HG03064 (cell line): ENCODE measurements at regions not wholly inside any gene's neighbourhood (a gene's known extent, or its start where the extent isn't known, plus 50 kb on each side); places are given as distances from the start of the nearest gene placed in this dataset.
"Not testable (repeated sequence)": the region's sequence is repeated elsewhere in the genome, so short reads cannot be mapped to it uniquely, and the experiment has no call there.

Source experiments
- ATAC-seq: cut with Tn5 transposase; IDR thresholded peaks from one replicate; pipeline ENCODE4 v1.9.1; 2021; ENCODE audit warnings: low read depth; ENCODE audit not compliant: unreplicated experiment

DNA sequence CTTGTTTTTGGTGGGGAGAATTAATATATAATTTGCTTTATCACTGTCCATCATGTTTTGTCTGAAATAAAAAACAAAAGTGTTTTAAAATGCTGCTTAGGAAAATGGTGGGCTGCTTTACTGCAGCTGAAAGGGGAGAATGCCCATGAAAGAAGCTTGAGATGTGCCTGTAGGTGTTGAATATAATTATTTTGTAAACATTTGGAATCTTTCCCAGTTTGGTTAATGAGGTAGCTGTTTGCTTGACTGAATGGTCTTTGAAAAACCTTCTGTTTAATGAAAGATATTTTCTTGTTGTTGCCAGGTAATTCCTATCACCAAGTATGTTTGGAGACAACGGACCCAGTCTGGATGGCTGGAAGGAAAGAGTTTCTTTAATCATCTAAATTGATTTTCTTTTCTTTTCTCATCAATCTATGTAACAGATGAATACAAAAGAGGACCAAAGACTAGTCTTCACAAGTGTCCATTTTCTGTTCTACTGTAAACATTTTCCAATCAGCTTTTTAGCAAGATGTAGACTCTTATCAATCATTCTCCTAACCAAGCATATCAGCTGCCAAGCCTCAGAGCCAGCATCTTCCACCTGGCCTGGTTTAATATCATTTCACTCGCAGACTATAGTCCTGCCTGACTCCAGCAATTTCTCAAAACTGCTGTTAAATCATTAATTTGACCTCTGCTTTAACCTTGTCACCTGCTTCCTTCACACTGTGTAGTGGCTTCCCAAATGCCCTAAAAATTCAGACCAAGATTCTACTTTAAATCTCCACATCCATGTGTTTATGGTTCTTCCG, 441.2 kb upstream of the CHD1 start:
- no peak for ATAC-seq

DNA sequence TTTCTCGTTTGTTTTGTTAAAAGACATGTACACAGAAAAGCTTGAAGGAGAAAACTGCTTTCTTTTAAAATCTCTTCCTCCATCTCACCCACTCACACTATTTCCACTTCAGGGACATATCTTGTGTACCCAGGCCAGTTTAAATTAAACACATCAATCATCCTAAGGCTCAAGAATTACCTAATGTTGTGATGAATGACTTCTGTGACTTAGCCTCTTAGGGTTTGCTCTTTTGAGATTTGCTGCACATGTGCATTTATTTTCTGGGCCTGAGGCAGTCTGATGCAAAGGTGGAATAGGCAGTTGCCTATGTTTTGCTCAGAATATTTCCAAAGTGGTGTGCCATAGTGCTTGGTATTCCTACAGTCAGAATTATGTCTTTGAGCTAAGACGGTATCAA, 439.9 kb upstream of the CHD1 start:
- ATAC-seq: no peak

GRCh38 chr5:99355881-99356280, 427.1 kb upstream of the CHD1 start:
- ATAC-seq: no peak

GRCh38 chr5:99349787-99350186, 421.0 kb upstream of the CHD1 start:
- ATAC-seq: no peak

GRCh38 chr5:99348597-99348996, 419.8 kb upstream of the CHD1 start:
- ATAC-seq: no peak

DNA sequence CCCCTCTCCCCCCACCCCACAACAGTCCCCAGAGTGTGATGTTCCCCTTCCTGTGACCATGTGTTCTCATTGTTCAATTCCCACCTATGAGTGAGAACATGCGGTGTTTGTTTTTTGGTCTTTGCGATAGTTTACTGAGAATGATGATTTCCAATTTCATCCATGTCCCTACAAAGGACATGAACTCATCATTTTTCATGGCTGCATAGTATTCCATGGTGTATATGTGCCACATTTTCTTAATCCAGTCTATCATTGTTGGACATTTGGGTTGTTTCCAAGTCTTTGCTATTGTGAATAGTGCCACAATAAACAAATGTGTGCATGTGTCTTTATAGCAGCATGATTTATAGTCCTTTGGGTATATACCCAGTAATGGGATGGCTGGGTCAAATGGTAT, 411.0 kb upstream of the CHD1 start:
- not testable (repeated sequence) for ATAC-seq

DNA sequence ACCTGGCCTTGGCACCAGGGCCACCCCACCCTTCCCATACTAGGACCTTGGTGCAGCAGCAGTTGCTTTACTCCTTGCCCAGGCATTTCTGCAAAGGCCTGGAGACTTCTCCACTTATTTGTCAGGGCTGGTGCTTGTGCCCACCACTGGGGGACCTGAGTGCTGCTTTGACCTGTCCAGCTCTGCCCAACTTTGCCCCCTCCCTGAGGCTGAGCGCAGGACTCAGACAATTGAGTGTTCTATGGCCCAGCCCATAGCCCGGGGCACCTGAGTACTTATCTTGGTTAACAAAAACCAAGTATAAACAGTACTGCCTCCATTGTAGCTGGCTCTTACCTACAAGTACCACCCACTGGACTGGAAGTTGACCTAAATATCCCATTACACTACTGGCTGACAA, 406.1 kb upstream of the CHD1 start:
- no peak for ATAC-seq

DNA sequence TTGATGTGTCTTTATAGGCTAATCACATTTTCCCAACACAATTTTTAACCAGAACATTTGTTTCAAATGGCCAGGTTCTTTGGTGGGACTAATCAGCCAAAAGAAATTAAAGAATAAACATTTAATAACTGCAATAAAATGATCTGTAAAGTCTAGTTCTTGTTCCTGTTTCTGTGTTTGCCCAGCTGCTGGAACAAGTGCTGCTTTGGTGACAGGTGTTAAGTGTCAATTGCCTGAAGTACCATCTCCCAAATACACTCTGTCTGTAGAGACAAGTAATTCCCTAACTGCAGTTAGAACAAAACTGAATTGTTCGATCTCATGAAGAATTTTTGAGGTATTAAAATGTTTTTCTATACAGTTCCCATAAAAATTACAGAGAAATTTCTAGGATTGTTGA, 402.3 kb upstream of the CHD1 start:
- no peak for ATAC-seq

GRCh38 chr5:99320436-99320835, 391.6 kb upstream of the CHD1 start:
- no peak for ATAC-seq

- ATAC-seq: no peak
Measured at GRCh38 chr5:99317136-99317535, 388.3 kb upstream of the CHD1 start.

- no peak for ATAC-seq
Measured at GRCh38 chr5:99316484-99316883, 387.7 kb upstream of the CHD1 start.

DNA sequence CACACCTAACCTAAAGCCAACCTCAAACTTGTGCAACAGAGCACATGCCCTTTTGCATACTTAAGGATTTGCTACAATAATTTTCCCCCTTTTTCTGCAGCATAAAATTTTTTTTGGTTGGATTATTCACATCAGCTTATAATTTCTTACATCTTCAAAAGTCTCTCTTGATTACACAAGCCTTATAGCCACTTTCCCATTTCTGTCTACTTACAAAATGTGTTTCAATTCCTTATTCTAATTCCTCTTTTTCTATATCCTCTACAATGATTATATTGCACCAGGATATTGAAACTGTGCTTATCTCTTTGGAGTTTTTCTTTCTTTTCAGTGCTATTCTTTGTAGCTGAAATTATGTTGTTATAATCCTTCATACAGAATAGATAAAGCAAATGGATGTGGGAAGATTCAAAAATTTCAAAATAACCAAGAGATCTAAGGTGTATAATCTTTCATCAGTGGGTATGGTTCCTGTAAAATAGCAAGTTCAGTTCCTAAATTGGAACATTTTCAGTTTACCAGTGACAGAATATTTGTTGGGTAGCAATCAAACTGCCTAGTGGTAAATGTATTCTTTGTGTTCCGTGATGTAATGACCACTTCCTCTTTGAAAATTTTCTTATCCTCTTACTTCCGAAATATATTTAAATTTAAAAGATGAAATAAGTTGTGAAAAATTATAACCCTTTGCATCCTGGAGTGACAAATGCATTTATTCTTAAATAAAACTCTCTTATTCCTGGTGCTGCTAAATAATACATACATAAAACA, 386.8 kb upstream of the CHD1 start:
- ATAC-seq: no peak

DNA sequence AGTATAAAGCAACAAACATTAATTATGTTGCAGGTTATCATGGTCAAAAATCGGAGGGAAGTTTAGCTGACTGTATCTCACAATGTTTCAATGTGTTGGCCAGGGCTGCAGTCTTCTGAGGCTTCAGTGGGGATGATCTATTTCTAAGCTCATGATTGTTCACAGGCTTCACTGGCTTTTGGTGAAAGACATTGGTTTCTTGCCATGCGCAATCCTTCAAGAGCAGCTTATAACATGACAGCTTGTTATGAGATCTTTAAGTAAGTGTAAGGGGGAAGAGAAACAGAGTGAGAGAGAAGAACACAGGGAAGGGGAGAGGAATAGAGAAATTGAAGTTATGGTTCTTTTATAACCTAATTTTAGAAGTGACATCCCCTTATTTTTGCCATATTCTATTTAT, 385.9 kb upstream of the CHD1 start:
- no peak for ATAC-seq

DNA sequence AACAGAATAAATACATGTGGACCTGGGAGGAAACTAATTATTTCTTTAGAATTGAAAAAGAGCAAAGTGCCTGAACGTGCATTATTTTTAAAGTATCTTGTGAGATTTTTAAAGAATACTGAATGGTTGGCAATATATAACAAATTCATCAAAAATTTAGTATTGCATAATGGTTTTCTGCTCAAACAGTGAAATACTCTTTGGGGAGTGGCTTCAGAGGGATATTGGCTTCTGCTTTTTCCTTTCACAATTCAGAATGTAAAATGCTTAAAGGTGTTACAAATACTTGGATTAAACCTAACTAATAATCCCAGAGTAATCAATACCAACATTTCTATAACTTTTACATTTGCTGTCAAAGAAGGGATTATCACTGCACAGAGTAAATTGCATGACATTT, 379.3 kb upstream of the CHD1 start:
- ATAC-seq: no peak

DNA sequence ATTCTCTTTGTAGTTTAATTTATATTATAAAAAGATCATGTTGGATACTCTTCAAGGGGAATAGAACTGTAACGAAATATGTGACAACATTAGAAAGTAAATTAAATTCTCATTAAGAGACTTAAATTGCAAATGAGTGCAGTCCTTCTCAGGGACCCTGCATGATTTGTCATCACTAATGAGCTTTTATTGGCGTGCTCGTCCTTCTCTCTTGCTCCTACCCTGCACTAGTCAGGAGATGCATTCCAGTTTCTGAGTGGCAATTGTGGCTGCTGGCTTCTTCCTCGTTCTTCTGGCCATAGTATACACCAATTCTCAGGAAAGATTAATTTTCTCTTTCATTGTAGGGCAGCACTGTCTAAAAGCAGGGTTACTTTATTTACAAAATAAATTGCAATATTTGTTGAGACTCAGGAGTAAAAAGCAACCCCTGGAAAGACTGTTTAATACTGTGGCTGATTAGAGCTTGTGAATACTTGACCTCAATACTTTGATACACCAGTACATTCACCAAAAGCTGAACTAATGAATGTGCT, 376.3 kb upstream of the CHD1 start:
- ATAC-seq: no peak

- ATAC-seq: no peak
Measured at GRCh38 chr5:99285606-99286005, 356.8 kb upstream of the CHD1 start.

DNA sequence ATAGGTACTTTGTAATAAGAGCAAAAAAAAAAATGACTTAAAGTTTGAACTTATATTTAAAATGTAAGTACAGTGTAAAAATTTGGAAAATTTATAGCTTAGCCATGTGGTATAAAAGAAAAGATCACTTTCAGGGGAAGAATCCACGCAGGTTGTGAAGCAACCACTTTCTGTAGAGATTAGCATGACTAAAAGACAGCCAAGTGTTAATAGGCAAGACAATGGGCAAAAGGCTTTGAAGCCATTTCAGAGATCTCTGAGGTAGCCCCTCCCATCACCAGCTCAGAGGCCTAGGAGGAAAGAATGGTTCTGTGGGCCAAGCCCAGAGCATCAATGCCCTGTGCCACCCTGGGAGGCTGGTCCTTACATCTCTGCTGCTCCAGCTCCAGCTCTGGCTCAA, 346.3 kb upstream of the CHD1 start:
- no peak for ATAC-seq

- no peak for ATAC-seq
Measured at GRCh38 chr5:99272576-99272975, 343.8 kb upstream of the CHD1 start.

- no peak for ATAC-seq
Measured at GRCh38 chr5:99258819-99259218, 330.0 kb upstream of the CHD1 start.

GRCh38 chr5:99248066-99248465, 319.3 kb upstream of the CHD1 start:
- no peak for ATAC-seq

- ATAC-seq: no peak
Measured at GRCh38 chr5:99247346-99247745, 318.5 kb upstream of the CHD1 start.

- no peak for ATAC-seq
Measured at GRCh38 chr5:99243111-99243510, 314.3 kb upstream of the CHD1 start.
